ENCODE measurements at regions not wholly inside any gene's neighbourhood (a gene's known extent, or its start where the extent isn't known, plus 50 kb on each side); places are given as distances from the start of the nearest gene placed in this dataset.

GRCh38 chr2:21787941-21788340, 664.2 kb downstream of the TDRD15 start:
- H3K4me1 ChIP-seq (ENCODE audit: control insufficient read depth in 1 of 2, insufficient read depth in 2 of 2, low read length in 2 of 2) = no peaks in the 10 kb centered on the region
- no peak overlapping the region for H3K27ac ChIP-seq (ENCODE audit: low read depth, low read length)
- intact Hi-C loops (cut with micrococcal nuclease) = no loop called here
- no peak overlapping the region for H2AFZ ChIP-seq (ENCODE audit: low read depth, low read length, poor library complexity, severe bottlenecking)
- H3K4me2 ChIP-seq (ENCODE audit: low read length) = no peak overlapping the region
- H3K36me3 ChIP-seq (ENCODE audit: control insufficient read depth in 1 of 2, insufficient read depth in 2 of 2, low read length in 2 of 2) = no peaks in the 10 kb centered on the region
- no peaks in the 10 kb centered on the region for H3K27me3 ChIP-seq (ENCODE audit: insufficient read depth, low read length)
- no peak for DNase-seq (ENCODE audit: low read depth, low spot score)
- no peaks in the 10 kb centered on the region for H4K20me1 ChIP-seq (ENCODE audit: insufficient read depth)
- peaks cover 5 to 28% of the 10 kb centered on the region in 2 experiments; a peak in 2 of 4 replicates for H3K9me3 ChIP-seq (ENCODE audit: control insufficient read depth in 1 of 2, insufficient read depth in 1 of 2, low read depth in 1 of 2, low read length in 2 of 2)
- H3K79me2 ChIP-seq (ENCODE audit: insufficient read depth, low read length) = no peaks in the 10 kb centered on the region
- BruUV-seq (replicated peaks) = no TSS peak
- RAD21 ChIA-PET (ENCODE audit: low non-redundant PET in 1 of 2, low total read pairs in 2 of 2, uncharacterized antibody in 2 of 2, unreplicated experiment in 2 of 2) = no interaction called here
- CTCF ChIA-PET = no interaction called here
- no peak overlapping the region for H3K4me3 ChIP-seq (replicated peaks in 1 of 2; ENCODE audit: low read depth in 1 of 2, low read length in 2 of 2)
- POLR2A ChIA-PET = no interaction called here
- no peak for ATAC-seq
- H3K9me2 ChIP-seq (ENCODE audit: insufficient read depth) = no peaks in the 10 kb centered on the region
- TF ChIP-seq CBX3 (IDR thresholded peaks at IDR 0.05; ENCODE audit: low read depth) (no peak), ZBTB33 (IDR thresholded peaks at IDR 0.05; ENCODE audit: extremely low read depth, insufficient replicate concordance, low read length) (no peak), CEBPB (IDR thresholded peaks at IDR 0.05; ENCODE audit: low read depth) (no peak), RAD21 (IDR thresholded peaks at IDR 0.05; ENCODE audit: low read depth) (no peak), POLR2A (IDR thresholded peaks at IDR 0.05; ENCODE audit: borderline replicate concordance, extremely low read depth, insufficient read depth, insufficient read length) (no peak), JUND (IDR thresholded peaks at IDR 0.05) (no peak), REST (IDR thresholded peaks at IDR 0.05; ENCODE audit: low read depth) (no peak), YY1 (IDR thresholded peaks at IDR 0.05; ENCODE audit: extremely low read depth, insufficient replicate concordance, low read depth, low read length) (no peak), CTCF (IDR thresholded peaks at IDR 0.05 in 2 of 3, conservative IDR thresholded peaks at IDR 0.05 in 1 of 3; ENCODE audit: borderline replicate concordance in 1 of 3, insufficient read depth in 1 of 3, low read depth in 2 of 3, low read length in 2 of 3) (no peak), SP1 (IDR thresholded peaks at IDR 0.05; ENCODE audit: low read depth) (no peak), EGR1 (IDR thresholded peaks at IDR 0.05; ENCODE audit: low read depth) (no peak), EZH2phosphoT487 (IDR thresholded peaks at IDR 0.05; ENCODE audit: borderline replicate concordance) (no peak), ZFX (IDR thresholded peaks at IDR 0.05) (no peak), ELF1 (IDR thresholded peaks at IDR 0.05; ENCODE audit: borderline replicate concordance, low read depth) (no peak), SIN3A (IDR thresholded peaks at IDR 0.05; ENCODE audit: low read depth) (no peak), MAX (IDR thresholded peaks at IDR 0.05) (no peak), TCF7L2 (IDR thresholded peaks at IDR 0.05; ENCODE audit: borderline replicate concordance, extremely low read depth, insufficient read depth, insufficient read length) (no peak), ATF3 (IDR thresholded peaks at IDR 0.05) (no peak), POLR2AphosphoS5 (IDR thresholded peaks at IDR 0.05; ENCODE audit: low read depth, low read length) (no peak)
- H3K9ac ChIP-seq (ENCODE audit: low read length) = no peak overlapping the region
